K562 (cell line): ENCODE measurements at regions not wholly inside any gene's neighbourhood (a gene's known extent, or its start where the extent isn't known, plus 50 kb on each side); places are given as distances from the start of the nearest gene placed in this dataset.

ENCODE experiments used
- ATAC-seq: fragments of 200-7000 bp; cut with Tn5 transposase; 3 replicates; pipeline ENCODE4 v1.9.1; 2020; ENCODE audit warnings: moderate library complexity
- BruUV-seq: library from RNA; stranded (reverse); fragments of 400-500 nt; replicated peaks from 2 replicates; lab custom pipeline; 2021; lab: Mats Ljungman, UMichigan
- CTCF ChIA-PET: fragments of 300-600 bp; formaldehyde crosslinking; extraction: SDS; loops from one replicate; lab custom pipeline; 2021; ENCODE audit warnings: low intra/inter-chr PET ratio; lab: Yijun Ruan, JAX
- POLR2A ChIA-PET: fragments of 300-600, 350-650 bp; sonication (Branson Sonifier 250); formaldehyde crosslinking; extraction: SDS; loops from one replicate; lab custom pipeline; 2021; ENCODE audit warnings: antibody characterized with exemption, inconsistent platforms; lab: Yijun Ruan, JAX
- DNase-seq, 4 experiments: peaks; one replicate each; pipeline versions ENCODE4 v3.0.0 to v3.0.0-alpha.2; 2011 to 2018; ENCODE audit warnings: low spot score in 3 of 4, mixed read lengths in 3 of 4; ENCODE audit errors: extremely low read depth in 1 of 4
- FAIRE-seq: peaks from 2 replicates; lab custom pipeline; 2011; peaks lifted over from hg19 to GRCh38; lab: Jason Lieb, UNC
- H2AFZ ChIP-seq: 2 replicates; pipeline ENCODE4 v1.6.0; 2011; ENCODE audit warnings: low read depth, low read length, control low read depth, inconsistent platforms
- H3K27ac ChIP-seq: fragments of 200-600 bp; 3 replicates; pipeline ENCODE4 v1.8.0; 2011; ENCODE audit warnings: low read depth, mild to moderate bottlenecking, control low read depth, inconsistent platforms, low read length, moderate library complexity, mixed read lengths; ENCODE audit errors: extremely low read depth
- H3K27me3 ChIP-seq, 2 experiments: fragments of 300-600 bp in 1 of 2; 2 replicates in 1 of 2; 3 replicates in 1 of 2; pipeline versions ENCODE4 v1.6.0 to v1.8.0; 2011; ENCODE audit warnings: inconsistent platforms in 2 of 2, low read length in 2 of 2, mild to moderate bottlenecking in 1 of 2, mixed read lengths in 1 of 2, moderate library complexity in 1 of 2; ENCODE audit not compliant: control insufficient read depth in 2 of 2, insufficient read depth in 2 of 2
- H3K36me3 ChIP-seq: fragments of 300-600 bp; 3 replicates; pipeline ENCODE4 v1.8.0; 2011; ENCODE audit warnings: mild to moderate bottlenecking, low read length, inconsistent platforms; ENCODE audit not compliant: control insufficient read depth, insufficient read depth
- H3K4me1 ChIP-seq, 2 experiments: fragments of 200-600 bp in 1 of 2; replicated peaks in 1 of 2; 2 replicates in 1 of 2; 3 replicates in 1 of 2; pipeline versions ENCODE4 v1.5.1 to v1.8.0; 2011; ENCODE audit warnings: inconsistent platforms in 2 of 2, low read length in 2 of 2, mild to moderate bottlenecking in 1 of 2, mixed read lengths in 1 of 2, moderate library complexity in 1 of 2; ENCODE audit not compliant: control insufficient read depth in 2 of 2, insufficient read depth in 2 of 2
- H3K4me2 ChIP-seq: 2 replicates; pipeline ENCODE4 v1.6.1; 2011; ENCODE audit warnings: low read length, control low read depth, inconsistent platforms, mixed read lengths; ENCODE audit not compliant: insufficient read depth
- H3K4me3 ChIP-seq: fragments of 200-600 bp; sonication (generic), shearing (Covaris generic); 2 replicates; pipeline ENCODE4 v1.5.1; 2016; ENCODE audit warnings: control low read depth, inconsistent platforms
- H3K79me2 ChIP-seq: fragments of 200-600 bp; 3 replicates; pipeline ENCODE4 v1.8.0; 2011; ENCODE audit warnings: low read length, inconsistent platforms; ENCODE audit not compliant: control insufficient read depth, insufficient read depth
- H3K9ac ChIP-seq, 2 experiments: 2 replicates each; pipeline versions ENCODE4 v1.6.0 to v1.6.1; 2011; ENCODE audit warnings: low read depth in 2 of 2, low read length in 2 of 2, control low read depth in 1 of 2, inconsistent platforms in 1 of 2, mild to moderate bottlenecking in 1 of 2, mixed read lengths in 1 of 2; ENCODE audit not compliant: insufficient read depth in 1 of 2
- H3K9me1 ChIP-seq: one replicate; pipeline ENCODE4 v1.6.0; 2011; ENCODE audit warnings: inconsistent platforms, mild to moderate bottlenecking, low read length, moderate library complexity; ENCODE audit not compliant: control insufficient read depth, insufficient read depth
- H3K9me3 ChIP-seq: replicated peaks from 2 replicates; pipeline ENCODE4 v1.5.1; 2011; ENCODE audit warnings: low read depth, low read length, inconsistent platforms; ENCODE audit not compliant: control insufficient read depth, insufficient read depth
- H4K20me1 ChIP-seq: replicated peaks from 2 replicates; pipeline ENCODE4 v1.6.1; 2011; ENCODE audit warnings: low read length, inconsistent platforms, mixed read lengths; ENCODE audit not compliant: control insufficient read depth, insufficient read depth
- WGBS: fragments of 100-300 bp; shearing (Covaris generic); methylation state at CpG from one replicate; pipeline ENCODE4 v1.1.6; 2016; ENCODE audit warnings: low coverage, mixed read lengths; ENCODE audit not compliant: insufficient coverage; ENCODE audit errors: missing lambda C conversion rate; 5-methylcytosine and 5-hydroxymethylcytosine counted together
- in situ Hi-C: fragments of 300-500 bp; cut with MboI; formaldehyde crosslinking; loops from 4 replicates; pipeline ENCODE4 v1.15.0; 2018; ENCODE audit warnings: inconsistent platforms, mixed read lengths
- intact Hi-C: fragments of 100-400 bp; cut with micrococcal nuclease; formaldehyde crosslinking; loops from 2 replicates; pipeline ENCODE4 v1.14.2; 2022
- TF ChIP-seq, protein P1 (sequence below): fragments of 450-650 bp; formaldehyde crosslinking; IDR thresholded peaks from 2 replicates; pipeline ENCODE4 v1.4.0; 2020; ENCODE audit warnings: mild to moderate bottlenecking, mixed read lengths
- TF ChIP-seq, protein P2 (sequence below): fragments of 250-450 bp; sonication (Bioruptor Pico); IDR thresholded peaks from 2 replicates; pipeline ENCODE4 v1.4.0; 2020; ENCODE audit warnings: mild to moderate bottlenecking, moderate library complexity, borderline replicate concordance

- intact Hi-C loops (no loop called here), in situ Hi-C loops (no loop called here)
- FAIRE-seq: no peak
- H3K4me2 ChIP-seq: no peak overlapping the region
- H3K4me3 ChIP-seq: no peak overlapping the region
- no peak overlapping the region for H3K27ac ChIP-seq
- ATAC-seq: no peak
- H3K9ac ChIP-seq: no peak overlapping the region
- 0% methylated on average over 3 of the region's 3 CpGs for WGBS
- no peaks in the 10 kb centered on the region for H3K27me3 ChIP-seq
- no peaks in the 10 kb centered on the region for H3K79me2 ChIP-seq
- TF ChIP-seq, protein P1, sequence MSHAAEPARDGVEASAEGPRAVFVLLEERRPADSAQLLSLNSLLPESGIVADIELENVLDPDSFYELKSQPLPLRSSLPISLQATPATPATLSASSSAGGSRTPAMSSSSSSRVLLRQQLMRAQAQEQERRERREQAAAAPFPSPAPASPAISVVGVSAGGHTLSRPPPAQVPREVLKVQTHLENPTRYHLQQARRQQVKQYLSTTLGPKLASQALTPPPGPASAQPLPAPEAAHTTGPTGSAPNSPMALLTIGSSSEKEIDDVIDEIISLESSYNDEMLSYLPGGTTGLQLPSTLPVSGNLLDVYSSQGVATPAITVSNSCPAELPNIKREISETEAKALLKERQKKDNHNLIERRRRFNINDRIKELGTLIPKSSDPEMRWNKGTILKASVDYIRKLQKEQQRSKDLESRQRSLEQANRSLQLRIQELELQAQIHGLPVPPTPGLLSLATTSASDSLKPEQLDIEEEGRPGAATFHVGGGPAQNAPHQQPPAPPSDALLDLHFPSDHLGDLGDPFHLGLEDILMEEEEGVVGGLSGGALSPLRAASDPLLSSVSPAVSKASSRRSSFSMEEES (CRISPR knock-in tag): peak; percentile 51
- TF ChIP-seq, protein P2, sequence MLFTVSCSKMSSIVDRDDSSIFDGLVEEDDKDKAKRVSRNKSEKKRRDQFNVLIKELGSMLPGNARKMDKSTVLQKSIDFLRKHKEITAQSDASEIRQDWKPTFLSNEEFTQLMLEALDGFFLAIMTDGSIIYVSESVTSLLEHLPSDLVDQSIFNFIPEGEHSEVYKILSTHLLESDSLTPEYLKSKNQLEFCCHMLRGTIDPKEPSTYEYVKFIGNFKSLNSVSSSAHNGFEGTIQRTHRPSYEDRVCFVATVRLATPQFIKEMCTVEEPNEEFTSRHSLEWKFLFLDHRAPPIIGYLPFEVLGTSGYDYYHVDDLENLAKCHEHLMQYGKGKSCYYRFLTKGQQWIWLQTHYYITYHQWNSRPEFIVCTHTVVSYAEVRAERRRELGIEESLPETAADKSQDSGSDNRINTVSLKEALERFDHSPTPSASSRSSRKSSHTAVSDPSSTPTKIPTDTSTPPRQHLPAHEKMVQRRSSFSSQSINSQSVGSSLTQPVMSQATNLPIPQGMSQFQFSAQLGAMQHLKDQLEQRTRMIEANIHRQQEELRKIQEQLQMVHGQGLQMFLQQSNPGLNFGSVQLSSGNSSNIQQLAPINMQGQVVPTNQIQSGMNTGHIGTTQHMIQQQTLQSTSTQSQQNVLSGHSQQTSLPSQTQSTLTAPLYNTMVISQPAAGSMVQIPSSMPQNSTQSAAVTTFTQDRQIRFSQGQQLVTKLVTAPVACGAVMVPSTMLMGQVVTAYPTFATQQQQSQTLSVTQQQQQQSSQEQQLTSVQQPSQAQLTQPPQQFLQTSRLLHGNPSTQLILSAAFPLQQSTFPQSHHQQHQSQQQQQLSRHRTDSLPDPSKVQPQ: no peak
- H3K9me3 ChIP-seq: no peaks in the 10 kb centered on the region
- POLR2A ChIA-PET: no interaction called here
- H2AFZ ChIP-seq: no peak overlapping the region
- CTCF ChIA-PET: no interaction called here
- H4K20me1 ChIP-seq: no peaks in the 10 kb centered on the region
- no peaks in the 10 kb centered on the region for H3K36me3 ChIP-seq
- DNase-seq: no peak
- no peaks in the 10 kb centered on the region for H3K9me1 ChIP-seq
- no peaks in the 10 kb centered on the region for H3K4me1 ChIP-seq
- no TSS peak for BruUV-seq
Measured at GRCh38 chr2:147575106-147575505, 269.7 kb upstream of the ACVR2A start.
